H1 (cell line): ENCODE measurements at regions not wholly inside any gene's neighbourhood (a gene's known extent, or its start where the extent isn't known, plus 50 kb on each side); places are given as distances from the start of the nearest gene placed in this dataset.

ENCODE experiments used
- CTCF ChIA-PET: fragments of 300-600 bp; sonication (Branson Sonifier 250); formaldehyde crosslinking; loops from one replicate; lab custom pipeline; 2021; ENCODE audit not compliant: partially characterized antibody; lab: Charles Lee
- POLR2A ChIA-PET: fragments of 300-600 bp; sonication (Branson Sonifier 250); formaldehyde crosslinking; loops from one replicate; lab custom pipeline; 2021; ENCODE audit warnings: inconsistent platforms; ENCODE audit not compliant: partially characterized antibody; lab: Charles Lee
- DNase-seq, 2 experiments: peaks; one replicate each; pipeline versions ENCODE4 v3.0.0 to v3.0.0-alpha.2; 2010 to 2022; ENCODE audit warnings: low spot score in 2 of 2, low read depth in 1 of 2, mixed read lengths in 1 of 2
- FAIRE-seq: peaks from 2 replicates; lab custom pipeline; 2011; peaks lifted over from hg19 to GRCh38; lab: Jason Lieb, UNC
- H2AFZ ChIP-seq: 2 replicates; pipeline ENCODE4 v1.8.1; 2012; ENCODE audit warnings: low read length, inconsistent platforms
- H2AK5ac ChIP-seq: 2 replicates; pipeline ENCODE4 v1.6.1; 2013; ENCODE audit warnings: low read depth, low read length
- H2BK120ac ChIP-seq: replicated peaks from 2 replicates; pipeline ENCODE3; 2013; ENCODE audit warnings: low read depth, low read length, inconsistent platforms
- H2BK12ac ChIP-seq: 2 replicates; pipeline ENCODE4 v1.6.1; 2013; ENCODE audit warnings: low read depth, low read length
- H2BK15ac ChIP-seq: 2 replicates; pipeline ENCODE4 v1.6.1; 2013; ENCODE audit warnings: low read length
- H2BK20ac ChIP-seq: 2 replicates; pipeline ENCODE4 v1.6.1; 2013; ENCODE audit warnings: low read length
- H2BK5ac ChIP-seq: 2 replicates; pipeline ENCODE4 v1.6.1; 2013; ENCODE audit warnings: low read depth, low read length
- H3K14ac ChIP-seq: 2 replicates; pipeline ENCODE4 v1.6.1; 2013; ENCODE audit warnings: inconsistent platforms; ENCODE audit not compliant: insufficient read length
- H3K18ac ChIP-seq: 2 replicates; pipeline ENCODE4 v1.6.1; 2013; ENCODE audit warnings: low read length; ENCODE audit errors: extremely low read depth
- H3K23ac ChIP-seq: 2 replicates; pipeline ENCODE4 v1.6.1; 2013; ENCODE audit warnings: inconsistent platforms; ENCODE audit not compliant: insufficient read length
- H3K23me2 ChIP-seq: 2 replicates; pipeline ENCODE4 v1.6.1; 2013; ENCODE audit warnings: low read depth, low read length
- H3K27ac ChIP-seq: 2 replicates; pipeline ENCODE4 v1.6.1; 2011; ENCODE audit warnings: low read depth, low read length, inconsistent platforms
- H3K27me3 ChIP-seq, 4 experiments: replicated peaks in 1 of 4; 1 replicate in 1 of 4; 2 replicates in 3 of 4; pipeline versions ENCODE4 v1.6.1 to v1.8.1; 2011 to 2013; ENCODE audit warnings: low read length in 3 of 4, mild to moderate bottlenecking in 3 of 4, inconsistent platforms in 2 of 4, mixed read lengths in 2 of 4, moderate library complexity in 1 of 4; ENCODE audit not compliant: control insufficient read depth in 3 of 4, insufficient read depth in 3 of 4; ENCODE audit errors: extremely low read depth in 1 of 4
- H3K36me3 ChIP-seq, 4 experiments: 2 replicates each; pipeline versions ENCODE4 v1.6.1 to v1.8.1; 2011 to 2013; ENCODE audit warnings: mild to moderate bottlenecking in 4 of 4, low read length in 3 of 4, moderate library complexity in 2 of 4, control low read depth in 1 of 4, inconsistent platforms in 1 of 4; ENCODE audit not compliant: insufficient read depth in 4 of 4, control insufficient read depth in 2 of 4
- H3K4ac ChIP-seq: replicated peaks from 2 replicates; pipeline ENCODE3; 2013; ENCODE audit warnings: low read length, low read depth, mixed read lengths, inconsistent platforms; ENCODE audit not compliant: insufficient read length
- H3K4me1 ChIP-seq, 4 experiments: replicated peaks in 1 of 4; 1 replicate in 1 of 4; 2 replicates in 3 of 4; pipeline versions ENCODE4 v1.6.1 to v1.8.1; 2011 to 2013; ENCODE audit warnings: low read length in 3 of 4, inconsistent platforms in 2 of 4, mixed read lengths in 1 of 4; ENCODE audit not compliant: insufficient read depth in 4 of 4, control insufficient read depth in 3 of 4
- H3K4me2 ChIP-seq, 2 experiments: 2 replicates each; pipeline versions ENCODE4 v1.6.1 to v1.8.1; 2011 to 2013; ENCODE audit warnings: low read depth in 2 of 2, low read length in 2 of 2, control low read depth in 1 of 2, inconsistent platforms in 1 of 2, mild to moderate bottlenecking in 1 of 2; ENCODE audit not compliant: insufficient read depth in 1 of 2
- H3K4me3 ChIP-seq, 4 experiments: fragments of 200-600, 300-600 bp in 1 of 4; sonication (generic), shearing (Covaris generic), sonication (Bioruptor Twin) in 1 of 4; 2 replicates each; pipeline versions ENCODE4 v1.5.1 to v1.8.1; 2011 to 2016; ENCODE audit warnings: low read length in 4 of 4, low read depth in 3 of 4, control low read depth in 2 of 4, inconsistent platforms in 2 of 4, mild to moderate bottlenecking in 2 of 4, mixed read lengths in 1 of 4, moderate library complexity in 1 of 4; ENCODE audit not compliant: insufficient read depth in 2 of 4; ENCODE audit errors: extremely low read depth in 1 of 4
- H3K56ac ChIP-seq: replicated peaks from 2 replicates; pipeline ENCODE3; 2013; ENCODE audit warnings: low read depth, mild to moderate bottlenecking, mixed read lengths, low read length, inconsistent platforms; ENCODE audit not compliant: insufficient read length
- H3K79me1 ChIP-seq: 2 replicates; pipeline ENCODE4 v1.6.1; 2013; ENCODE audit warnings: low read depth, low read length, control low read depth
- H3K79me2 ChIP-seq, 2 experiments: 2 replicates each; pipeline versions ENCODE4 v1.6.1 to v1.8.1; 2012 to 2013; ENCODE audit warnings: low read length in 2 of 2, mild to moderate bottlenecking in 2 of 2, inconsistent platforms in 1 of 2; ENCODE audit not compliant: insufficient read depth in 2 of 2, control insufficient read depth in 1 of 2
- H3K9ac ChIP-seq, 4 experiments: replicated peaks in 1 of 4; 1 replicate in 1 of 4; 2 replicates in 3 of 4; pipeline versions ENCODE4 v1.6.1 to v1.8.1; 2011 to 2013; ENCODE audit warnings: low read depth in 3 of 4, low read length in 3 of 4, control low read depth in 2 of 4, mild to moderate bottlenecking in 2 of 4, moderate library complexity in 2 of 4, inconsistent platforms in 1 of 4; ENCODE audit errors: extremely low read depth in 1 of 4
- H3K9me3 ChIP-seq, 2 experiments: 2 replicates each; pipeline versions ENCODE4 v1.6.1 to v1.8.1; 2012 to 2013; ENCODE audit warnings: mild to moderate bottlenecking in 2 of 2, moderate library complexity in 2 of 2, control low read depth in 1 of 2, inconsistent platforms in 1 of 2, low read depth in 1 of 2, low read length in 1 of 2, mixed read lengths in 1 of 2; ENCODE audit not compliant: insufficient read depth in 2 of 2
- H4K20me1 ChIP-seq, 2 experiments: replicated peaks in 1 of 2; 2 replicates each; pipeline versions ENCODE3 to v1.8.1; 2011 to 2013; ENCODE audit warnings: inconsistent platforms in 2 of 2, low read length in 2 of 2, mild to moderate bottlenecking in 1 of 2; ENCODE audit not compliant: insufficient read depth in 2 of 2, control insufficient read depth in 1 of 2
- H4K5ac ChIP-seq: 2 replicates; pipeline ENCODE4 v1.6.1; 2013; ENCODE audit warnings: low read length, low read depth, mixed read lengths, inconsistent platforms; ENCODE audit not compliant: insufficient read length
- H4K8ac ChIP-seq: 2 replicates; pipeline ENCODE4 v1.8.0; 2013; ENCODE audit warnings: mild to moderate bottlenecking, moderate library complexity, low read length, inconsistent platforms; ENCODE audit not compliant: insufficient read depth; ENCODE audit errors: extremely low read depth
- H4K91ac ChIP-seq: replicated peaks from 2 replicates; pipeline ENCODE3; 2013; ENCODE audit warnings: low read length, mixed read lengths, inconsistent platforms; ENCODE audit not compliant: insufficient read length
- BACH1 ChIP-seq: IDR thresholded peaks from 2 replicates; pipeline ENCODE4 v1.6.1; 2012; ENCODE audit warnings: low read length, improper control_type of control experiment
- CBX5 ChIP-seq: fragments of 300-800, 300-1000 bp; sonication (generic); IDR thresholded peaks from 2 replicates; pipeline ENCODE4 v1.7.1; 2016; ENCODE audit warnings: antibody characterized with exemption, low read length, low read depth
- GABPA ChIP-seq: IDR thresholded peaks from 2 replicates; pipeline ENCODE4 v1.6.1; 2011; ENCODE audit warnings: mild to moderate bottlenecking, low read length, moderate library complexity, borderline replicate concordance; ENCODE audit not compliant: insufficient read depth
- GTF2F1 ChIP-seq: IDR thresholded peaks from 2 replicates; pipeline ENCODE4 v1.6.1; 2012; ENCODE audit warnings: low read depth, low read length, improper control_type of control experiment, borderline replicate concordance
- HDAC6 ChIP-seq: IDR thresholded peaks from one replicate; pipeline ENCODE4 v1.7.1; 2012; ENCODE audit warnings: low read depth, mild to moderate bottlenecking, inconsistent platforms, low read length, moderate library complexity
- KDM5A ChIP-seq: fragments of 200-600 bp; IDR thresholded peaks from 2 replicates; pipeline ENCODE4 v1.7.1; 2012; ENCODE audit warnings: mild to moderate bottlenecking, low read length, inconsistent platforms, mixed read lengths
- MAX ChIP-seq: IDR thresholded peaks from 2 replicates; pipeline ENCODE4 v1.6.1; 2012; ENCODE audit warnings: inconsistent platforms
- PHF8 ChIP-seq: fragments of 200-600 bp; sonication (generic); conservative IDR thresholded peaks from 2 replicates; pipeline ENCODE4 v1.7.1; 2012; ENCODE audit warnings: low read depth, mild to moderate bottlenecking, inconsistent platforms, low read length, moderate library complexity
- RAD21 ChIP-seq, 2 experiments: IDR thresholded peaks in 1 of 2; conservative IDR thresholded peaks in 1 of 2; 2 replicates each; pipeline ENCODE4 v1.6.1; 2011; ENCODE audit warnings: low read depth in 2 of 2, low read length in 2 of 2, improper control_type of control experiment in 1 of 2, inconsistent platforms in 1 of 2, mild to moderate bottlenecking in 1 of 2, moderate library complexity in 1 of 2
- RXRA ChIP-seq: IDR thresholded peaks from 2 replicates; pipeline ENCODE4 v1.6.1; 2011; ENCODE audit warnings: low read depth, mild to moderate bottlenecking, low read length, moderate library complexity; ENCODE audit not compliant: insufficient read depth
- SP2 ChIP-seq: IDR thresholded peaks from 2 replicates; pipeline ENCODE4 v1.6.1; 2012; ENCODE audit warnings: mild to moderate bottlenecking, low read length, inconsistent platforms
- SRF ChIP-seq: IDR thresholded peaks from 2 replicates; pipeline ENCODE4 v1.6.1; 2011; ENCODE audit warnings: mild to moderate bottlenecking, low read depth, low read length, moderate library complexity
- TAF1 ChIP-seq: IDR thresholded peaks from 2 replicates; pipeline ENCODE4 v1.6.1; 2011; ENCODE audit warnings: mild to moderate bottlenecking, low read depth, low read length
- WGBS, 2 experiments: shearing (Covaris generic) in 1 of 2; methylation state at CpG; one replicate each; pipeline versions ENCODE4 v1.1.6 to v1.1.7; 2013 to 2015; ENCODE audit warnings: low lambda C conversion rate in 2 of 2, mixed read lengths in 2 of 2, inconsistent platforms in 1 of 2, low coverage in 1 of 2, missing lambda C conversion rate in 1 of 2; ENCODE audit not compliant: insufficient replicate concordance in 2 of 2, insufficient coverage in 1 of 2, insufficient read length in 1 of 2; ENCODE audit errors: extremely low coverage in 1 of 2, missing lambda C conversion rate in 1 of 2; 5-methylcytosine and 5-hydroxymethylcytosine counted together

- Histone ChIP-seq H3K4me1 (peaks cover 0 to 9% (median 2%) of the 10 kb centered on the region in 4 experiments; a peak in 4 of 7 replicates), H3K9me3 (no peaks in the 10 kb centered on the region), H2BK120ac (no peak overlapping the region), H3K23me2 (no peaks in the 10 kb centered on the region), H3K56ac (no peak overlapping the region), H3K23ac (no peak overlapping the region), H3K79me2 (no peaks in the 10 kb centered on the region), H3K36me3 (no peaks in the 10 kb centered on the region), H4K91ac (no peak overlapping the region), H4K5ac (no peak overlapping the region), H3K4ac (no peak overlapping the region), H2AK5ac (no peak overlapping the region), H2BK12ac (no peak overlapping the region), H2BK20ac (no peak overlapping the region), H3K79me1 (no peaks in the 10 kb centered on the region), H3K4me3 (no peak overlapping the region), H2AFZ (no peak overlapping the region), H2BK5ac (no peak overlapping the region), H3K27me3 (no peaks in the 10 kb centered on the region), H3K14ac (no peak overlapping the region), H4K20me1 (no peaks in the 10 kb centered on the region), H3K4me2 (no peak overlapping the region), H2BK15ac (no peak overlapping the region), H3K9ac (no peak overlapping the region), H4K8ac (no peak overlapping the region), H3K18ac (no peak overlapping the region), H3K27ac (no peak overlapping the region)
- 91% methylated on average over 2 of the region's 2 CpGs; no CpG with 5 or more reads in 1 of the 2 experiments for WGBS, 2 experiments
- CTCF ChIA-PET, result interaction anchor here (0.6 kb wide), 1 partner anchor 1074 kb away, joined by 3 read pairs; no protein-coding TSS in a partner anchor
- DNase-seq (no peak), FAIRE-seq (no peak)
- POLR2A ChIA-PET, result no interaction called here
- TF ChIP-seq KDM5A (no peak), CBX5 (no peak), TAF1 (no peak), RXRA (no peak), PHF8 (no peak), MAX (no peak), GTF2F1 (no peak), RAD21 (IDR thresholded peaks at IDR 0.05 in 1 of 2, conservative IDR thresholded peaks at IDR 0.05 in 1 of 2; ENCODE audit: low read depth in 2 of 2, low read length in 2 of 2) (no peak), SP2 (no peak), HDAC6 (no peak), GABPA (no peak), BACH1 (no peak), SRF (no peak)
Measured at GRCh38 chr5:112535356-112535755, 116.3 kb upstream of the EPB41L4A start.
